Astrocyte (in vitro differentiated cells and primary cell): ENCODE measurements at regions not wholly inside any gene's neighbourhood (a gene's known extent, or its start where the extent isn't known, plus 50 kb on each side); places are given as distances from the start of the nearest gene placed in this dataset.

Experiments
- EZH2 ChIP-seq: IDR thresholded peaks from 2 replicates; pipeline ENCODE4 v1.6.1; 2012; ENCODE audit warnings: mild to moderate bottlenecking, low read length, inconsistent platforms; ENCODE audit not compliant: insufficient read depth
- TF ChIP-seq, protein P1 (sequence below): IDR thresholded peaks from 2 replicates; pipeline ENCODE4 v1.5.1; 2011; ENCODE audit warnings: low read depth, mild to moderate bottlenecking, inconsistent platforms, low read length, moderate library complexity; ENCODE audit not compliant: insufficient read depth

DNA sequence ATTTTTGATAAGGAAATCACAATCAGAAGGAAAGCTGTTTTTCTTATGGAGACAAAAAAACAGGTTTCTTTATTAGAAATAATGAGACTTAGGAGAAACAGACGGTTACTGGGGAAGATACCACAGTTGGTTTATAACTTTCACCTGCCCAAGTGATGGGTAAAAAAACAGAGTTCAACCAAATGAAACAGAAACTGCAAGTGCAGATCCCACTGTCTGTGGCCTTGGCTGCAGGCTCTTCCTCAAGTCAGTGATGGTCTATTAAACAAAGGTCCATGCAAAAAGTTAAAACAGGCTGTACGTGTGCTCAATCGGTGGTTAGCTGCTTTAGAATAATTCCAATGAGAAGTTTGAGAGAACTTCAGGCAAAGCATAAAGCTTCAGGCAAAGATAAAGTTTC, 112.1 kb upstream of the NEGR1 start:
- TF ChIP-seq, protein P1, sequence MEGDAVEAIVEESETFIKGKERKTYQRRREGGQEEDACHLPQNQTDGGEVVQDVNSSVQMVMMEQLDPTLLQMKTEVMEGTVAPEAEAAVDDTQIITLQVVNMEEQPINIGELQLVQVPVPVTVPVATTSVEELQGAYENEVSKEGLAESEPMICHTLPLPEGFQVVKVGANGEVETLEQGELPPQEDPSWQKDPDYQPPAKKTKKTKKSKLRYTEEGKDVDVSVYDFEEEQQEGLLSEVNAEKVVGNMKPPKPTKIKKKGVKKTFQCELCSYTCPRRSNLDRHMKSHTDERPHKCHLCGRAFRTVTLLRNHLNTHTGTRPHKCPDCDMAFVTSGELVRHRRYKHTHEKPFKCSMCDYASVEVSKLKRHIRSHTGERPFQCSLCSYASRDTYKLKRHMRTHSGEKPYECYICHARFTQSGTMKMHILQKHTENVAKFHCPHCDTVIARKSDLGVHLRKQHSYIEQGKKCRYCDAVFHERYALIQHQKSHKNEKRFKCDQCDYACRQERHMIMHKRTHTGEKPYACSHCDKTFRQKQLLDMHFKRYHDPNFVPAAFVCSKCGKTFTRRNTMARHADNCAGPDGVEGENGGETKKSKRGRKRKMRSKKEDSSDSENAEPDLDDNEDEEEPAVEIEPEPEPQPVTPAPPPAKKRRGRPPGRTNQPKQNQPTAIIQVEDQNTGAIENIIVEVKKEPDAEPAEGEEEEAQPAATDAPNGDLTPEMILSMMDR = no peak
- TF ChIP-seq EZH2 = no peak
